Ascending aorta (tissue), 2 donors: ENCODE measurements at regions not wholly inside any gene's neighbourhood (a gene's known extent, or its start where the extent isn't known, plus 50 kb on each side); places are given as distances from the start of the nearest gene placed in this dataset.

Experiments used
- DNase-seq, 2 donors: peaks; one replicate each; pipeline ENCODE4 v3.0.0-alpha.2; 2019; ENCODE audit warnings: low spot score in 2 of 2
- H3K27ac ChIP-seq, 2 donors: fragments of 200-600 bp; sonication (generic); one replicate each; pipeline ENCODE4 v1.5.1; 2016 to 2017; ENCODE audit warnings: mild to moderate bottlenecking in 1 of 2
- H3K27me3 ChIP-seq: fragments of 200-600 bp; sonication (generic); one replicate; pipeline ENCODE4 v1.5.1; 2017
- H3K36me3 ChIP-seq, 2 donors: fragments of 200-600 bp; sonication (generic); one replicate each; pipeline ENCODE4 v1.5.1; 2016
- H3K4me1 ChIP-seq, 2 donors: fragments of 200-600 bp; sonication (generic); one replicate each; pipeline ENCODE4 v1.5.1; 2016 to 2017; ENCODE audit warnings: mild to moderate bottlenecking in 1 of 2
- H3K4me3 ChIP-seq, 2 donors: fragments of 200-600 bp; sonication (generic); one replicate each; pipeline ENCODE4 v1.5.1; 2016 to 2017; ENCODE audit warnings: mild to moderate bottlenecking in 1 of 2
- H3K9me3 ChIP-seq, 2 donors: fragments of 200-600 bp; sonication (generic); one replicate each; pipeline ENCODE4 v1.5.1; 2016
- CTCF ChIP-seq, 3 experiments: fragments of 200-600 bp in 2 of 3; fragments of 450-650 bp in 1 of 3; sonication (generic) in 2 of 3; IDR thresholded peaks; one replicate each; pipeline ENCODE4 v1.5.1; 2016 to 2019; ENCODE audit warnings: antibody characterized with exemption in 3 of 3, mild to moderate bottlenecking in 1 of 3, moderate library complexity in 1 of 3
- intact Hi-C: fragments of 100-400 bp; cut with DNase I; formaldehyde crosslinking; loops from one replicate; pipeline ENCODE4 v1.15.1; 2023

- Histone ChIP-seq H3K4me1 (no peaks in the 10 kb centered on the region), H3K9me3 (no peaks in the 10 kb centered on the region), H3K27me3 (no peaks in the 10 kb centered on the region), H3K27ac (no peak overlapping the region), H3K4me3 (no peak overlapping the region), H3K36me3 (no peaks in the 10 kb centered on the region)
- TF ChIP-seq CTCF (IDR thresholded peaks at IDR 0.05), result no peak
- DNase-seq, result no peak
- intact Hi-C loops, result no loop called here
Observed at GRCh38 chr1:239722035-239722434, 335.7 kb downstream of the CHRM3 start.

GRCh38 chr1:239723776-239724367 is 337.5 kb downstream of the CHRM3 start:
- Histone ChIP-seq H3K9me3 (no peaks in the 10 kb centered on the region), H3K4me1 (no peaks in the 10 kb centered on the region), H3K4me3 (no peak overlapping the region), H3K27ac (no peak overlapping the region), H3K36me3 (no peaks in the 10 kb centered on the region), H3K27me3 (no peaks in the 10 kb centered on the region)
- intact Hi-C loops, result no loop called here
- DNase-seq, result no peak
- TF ChIP-seq CTCF (IDR thresholded peaks at IDR 0.05), result no peak

GRCh38 chr1:239725371-239725770 is 339.0 kb downstream of the CHRM3 start:
- Histone ChIP-seq H3K27ac (no peak overlapping the region), H3K9me3 (no peaks in the 10 kb centered on the region), H3K4me3 (no peak overlapping the region), H3K4me1 (no peaks in the 10 kb centered on the region), H3K36me3 (no peaks in the 10 kb centered on the region), H3K27me3 (no peaks in the 10 kb centered on the region)
- no peak for DNase-seq
- TF ChIP-seq CTCF (IDR thresholded peaks at IDR 0.05), result no peak
- intact Hi-C loops, result no loop called here

GRCh38 chr1:239725933-239726332 is 339.6 kb downstream of the CHRM3 start:
- no peak overlapping the region for H3K4me3 ChIP-seq
- no peak for DNase-seq
- H3K27me3 ChIP-seq, result no peaks in the 10 kb centered on the region
- no peak for TF ChIP-seq CTCF (IDR thresholded peaks at IDR 0.05)
- H3K4me1 ChIP-seq, result no peaks in the 10 kb centered on the region
- intact Hi-C loops, result no loop called here
- no peak overlapping the region for H3K27ac ChIP-seq
- H3K36me3 ChIP-seq, result no peaks in the 10 kb centered on the region
- H3K9me3 ChIP-seq, result no peaks in the 10 kb centered on the region

GRCh38 chr1:239730378-239730777 is 344.0 kb downstream of the CHRM3 start:
- H3K27me3 ChIP-seq, result no peaks in the 10 kb centered on the region
- intact Hi-C loops, result no loop called here
- H3K4me1 ChIP-seq, result no peaks in the 10 kb centered on the region
- H3K36me3 ChIP-seq, result no peaks in the 10 kb centered on the region
- no peaks in the 10 kb centered on the region for H3K9me3 ChIP-seq
- H3K27ac ChIP-seq, result no peak overlapping the region
- TF ChIP-seq CTCF (IDR thresholded peaks at IDR 0.05), result no peak
- no peak overlapping the region for H3K4me3 ChIP-seq
- no peak for DNase-seq
